Mucosa of descending colon (tissue), 3 donors: ENCODE measurements at regions not wholly inside any gene's neighbourhood (a gene's known extent, or its start where the extent isn't known, plus 50 kb on each side); places are given as distances from the start of the nearest gene placed in this dataset.

ENCODE experiments used
- ATAC-seq: fragments of 200-7000 bp; cut with Tn5 transposase; one replicate; pipeline ENCODE4 v1.9.1; 2020; ENCODE audit warnings: mild to moderate bottlenecking, moderate library complexity
- DNase-seq, 3 donors: peaks; one replicate each; pipeline ENCODE4 v3.0.0-alpha.2; 2020
- H3K36me3 ChIP-seq: fragments of 200-600 bp; one replicate; pipeline ENCODE4 v1.8.0; 2021; ENCODE audit warnings: low read depth, mild to moderate bottlenecking
- H3K4me1 ChIP-seq: fragments of 200-600 bp; one replicate; pipeline ENCODE4 v1.8.0; 2021; ENCODE audit warnings: low read depth, mild to moderate bottlenecking
- H3K4me3 ChIP-seq: fragments of 200-600 bp; one replicate; pipeline ENCODE4 v1.8.0; 2021; ENCODE audit warnings: mild to moderate bottlenecking
- H3K9me3 ChIP-seq: fragments of 200-600 bp; one replicate; pipeline ENCODE4 v1.8.0; 2021; ENCODE audit warnings: mild to moderate bottlenecking
- CTCF ChIP-seq: fragments of 200-600 bp; IDR thresholded peaks from one replicate; pipeline ENCODE4 v1.8.0; 2022; ENCODE audit warnings: antibody characterized with exemption, mild to moderate bottlenecking
- intact Hi-C, 2 donors: fragments of 100-400 bp; cut with DNase I in 1 of 2; cut with micrococcal nuclease in 1 of 2; formaldehyde crosslinking; loops; one replicate each; pipeline versions ENCODE4 v1.11.0 to v1.11.1; 2022; cut with DNase I, micrococcal nuclease
- donor health status: DM: no; HTN: no; CAD: no; lungs with moderate emphysema.
- donor health status: DM: no; HTN: no; CAD: no.
- donor health status: DM: no; HTN: yes; CAD: no.

- no peaks in the 10 kb centered on the region for H3K36me3 ChIP-seq
- no peaks in the 10 kb centered on the region for H3K4me1 ChIP-seq
- H3K9me3 ChIP-seq, result no peaks in the 10 kb centered on the region
- H3K4me3 ChIP-seq, result no peak overlapping the region
- ATAC-seq, result no peak
- intact Hi-C loops, result no loop called here
- no peak for TF ChIP-seq CTCF
- DNase-seq, result no peak
Observed at GRCh38 chr9:12955510-12956163, 180.8 kb downstream of the LURAP1L start.

GRCh38 chr9:12956261-12956660, 181.4 kb downstream of the LURAP1L start:
- Histone ChIP-seq H3K4me3 (no peak overlapping the region), H3K9me3 (no peaks in the 10 kb centered on the region), H3K4me1 (no peaks in the 10 kb centered on the region), H3K36me3 (no peaks in the 10 kb centered on the region)
- TF ChIP-seq CTCF, result no peak
- no peak for DNase-seq
- no peak for ATAC-seq
- intact Hi-C loops, result no loop called here

GRCh38 chr9:12956805-12957204, 182.0 kb downstream of the LURAP1L start:
- ATAC-seq (no peak), DNase-seq (no peak)
- intact Hi-C loops, result no loop called here
- Histone ChIP-seq H3K4me3 (no peak overlapping the region), H3K36me3 (no peaks in the 10 kb centered on the region), H3K9me3 (no peaks in the 10 kb centered on the region), H3K4me1 (no peaks in the 10 kb centered on the region)
- no peak for TF ChIP-seq CTCF

GRCh38 chr9:12958279-12958678, 183.5 kb downstream of the LURAP1L start:
- DNase-seq, result no peak
- TF ChIP-seq CTCF, result no peak
- no peak for ATAC-seq
- Histone ChIP-seq H3K4me3 (no peak overlapping the region), H3K9me3 (no peaks in the 10 kb centered on the region), H3K36me3 (no peaks in the 10 kb centered on the region), H3K4me1 (no peaks in the 10 kb centered on the region)
- intact Hi-C loops, result no loop called here

GRCh38 chr9:12958708-12959107, 183.9 kb downstream of the LURAP1L start:
- ATAC-seq, result no peak
- intact Hi-C loops, result no loop called here
- Histone ChIP-seq H3K4me3 (no peak overlapping the region), H3K9me3 (no peaks in the 10 kb centered on the region), H3K4me1 (no peaks in the 10 kb centered on the region), H3K36me3 (no peaks in the 10 kb centered on the region)
- TF ChIP-seq CTCF, result no peak
- no peak for DNase-seq
